ENCODE measurements at regions not wholly inside any gene's neighbourhood (a gene's known extent, or its start where the extent isn't known, plus 50 kb on each side); places are given as distances from the start of the nearest gene placed in this dataset.
"Not testable (repeated sequence)": the region's sequence is repeated elsewhere in the genome, so short reads cannot be mapped to it uniquely, and the experiment has no call there.

DNA sequence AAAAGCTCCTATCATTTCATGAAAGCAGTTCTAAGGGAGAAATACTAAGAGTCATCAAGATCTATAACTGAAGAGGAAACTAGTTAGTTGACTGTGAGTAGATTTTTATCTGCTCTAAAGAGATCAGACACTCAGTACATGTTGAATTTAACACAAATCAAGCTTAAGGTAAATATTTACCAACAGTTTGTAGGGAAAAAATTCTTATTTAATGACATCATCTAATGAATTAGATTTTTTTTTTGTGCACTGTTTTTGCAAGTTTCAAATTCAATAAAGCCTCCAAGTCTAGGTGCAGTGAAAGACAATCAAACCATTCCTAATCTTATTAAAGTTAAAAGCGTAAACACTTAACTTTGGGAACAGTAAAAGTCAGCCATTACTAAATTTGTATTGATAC lies 93.0 kb upstream of the PRKD1 start:
- no peaks in the 10 kb centered on the region for H3K79me2 ChIP-seq (ENCODE audit: low read length)
- H3K4me3 ChIP-seq (ENCODE audit: low read length) = no peak overlapping the region
- no peak overlapping the region for H2AFZ ChIP-seq (ENCODE audit: low read depth, low read length)
- H3K36me3 ChIP-seq (replicated peaks; ENCODE audit: low read depth, low read length) = no peaks in the 10 kb centered on the region
- no peak overlapping the region for H3K4me2 ChIP-seq (ENCODE audit: low read length)
- H3K27me3 ChIP-seq (ENCODE audit: low read depth, low read length) = no peaks in the 10 kb centered on the region
- H3K9ac ChIP-seq (ENCODE audit: low read length) = no peak overlapping the region
- H3K27ac ChIP-seq (ENCODE audit: low read length) = no peak overlapping the region
- TF ChIP-seq EZH2phosphoT487 (IDR thresholded peaks at IDR 0.05; ENCODE audit: low read depth) = no peak
- TF ChIP-seq, protein P1, sequence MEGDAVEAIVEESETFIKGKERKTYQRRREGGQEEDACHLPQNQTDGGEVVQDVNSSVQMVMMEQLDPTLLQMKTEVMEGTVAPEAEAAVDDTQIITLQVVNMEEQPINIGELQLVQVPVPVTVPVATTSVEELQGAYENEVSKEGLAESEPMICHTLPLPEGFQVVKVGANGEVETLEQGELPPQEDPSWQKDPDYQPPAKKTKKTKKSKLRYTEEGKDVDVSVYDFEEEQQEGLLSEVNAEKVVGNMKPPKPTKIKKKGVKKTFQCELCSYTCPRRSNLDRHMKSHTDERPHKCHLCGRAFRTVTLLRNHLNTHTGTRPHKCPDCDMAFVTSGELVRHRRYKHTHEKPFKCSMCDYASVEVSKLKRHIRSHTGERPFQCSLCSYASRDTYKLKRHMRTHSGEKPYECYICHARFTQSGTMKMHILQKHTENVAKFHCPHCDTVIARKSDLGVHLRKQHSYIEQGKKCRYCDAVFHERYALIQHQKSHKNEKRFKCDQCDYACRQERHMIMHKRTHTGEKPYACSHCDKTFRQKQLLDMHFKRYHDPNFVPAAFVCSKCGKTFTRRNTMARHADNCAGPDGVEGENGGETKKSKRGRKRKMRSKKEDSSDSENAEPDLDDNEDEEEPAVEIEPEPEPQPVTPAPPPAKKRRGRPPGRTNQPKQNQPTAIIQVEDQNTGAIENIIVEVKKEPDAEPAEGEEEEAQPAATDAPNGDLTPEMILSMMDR (IDR thresholded peaks at IDR 0.05; ENCODE audit: low read depth, low read length) = no peak
- H3K4me1 ChIP-seq (ENCODE audit: low read length) = no peaks in the 10 kb centered on the region
- no peaks in the 10 kb centered on the region for H4K20me1 ChIP-seq (ENCODE audit: insufficient read depth, low read length)
- H3K9me3 ChIP-seq (ENCODE audit: insufficient read depth, low read length) = peaks cover 6% of the 10 kb centered on the region; the same call in 1 of the 2 replicates

DNA sequence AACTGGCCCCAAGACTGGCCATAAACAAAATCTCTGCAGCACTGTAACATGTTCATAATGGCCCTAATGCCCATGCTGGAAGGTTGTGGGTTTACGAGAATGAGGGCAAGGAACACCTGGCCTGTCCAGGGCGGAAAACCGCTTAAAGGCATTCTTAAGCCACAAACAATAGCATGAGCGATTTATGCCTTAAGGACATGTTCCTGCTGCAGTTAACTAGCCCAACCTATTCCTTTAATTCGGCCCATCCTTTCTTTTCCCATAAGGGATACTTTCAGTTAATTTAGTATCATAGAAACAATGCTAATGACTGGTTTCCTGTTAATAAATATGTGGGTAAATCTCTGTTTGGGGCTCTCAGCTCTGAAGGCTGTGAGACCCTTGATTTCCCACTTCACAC lies 95.7 kb upstream of the PRKD1 start:
- H3K4me1 ChIP-seq (ENCODE audit: low read length); H3K4me2 ChIP-seq (ENCODE audit: low read length); H3K9me3 ChIP-seq (ENCODE audit: insufficient read depth, low read length): not testable (repeated sequence)

DNA sequence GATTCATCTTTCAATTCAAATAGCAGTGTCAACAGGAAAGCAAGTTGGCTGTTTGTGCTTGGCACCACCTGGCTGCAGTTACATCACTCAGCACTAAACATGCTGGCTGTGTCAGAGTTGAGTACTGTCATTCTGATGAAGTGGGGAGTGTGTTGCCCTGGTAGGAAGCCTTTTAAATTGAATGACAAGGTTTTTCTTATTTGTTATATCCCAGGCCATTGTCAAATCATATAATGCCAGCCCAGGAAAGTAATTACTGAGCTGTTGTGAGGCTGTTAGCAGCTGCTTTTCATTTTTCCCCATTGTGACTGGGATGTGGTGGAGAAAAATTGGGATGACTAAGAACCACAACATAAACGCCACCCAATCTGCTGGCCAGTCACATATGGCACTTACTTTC lies 106.5 kb upstream of the PRKD1 start:
- TF ChIP-seq EZH2phosphoT487 (IDR thresholded peaks at IDR 0.05; ENCODE audit: low read depth) = no peak
- TF ChIP-seq, protein P1 (IDR thresholded peaks at IDR 0.05; ENCODE audit: low read depth, low read length) = no peak
- Histone ChIP-seq H3K9ac (ENCODE audit: low read length) (no peak overlapping the region), H3K4me1 (ENCODE audit: low read length) (no peaks in the 10 kb centered on the region), H3K36me3 (replicated peaks; ENCODE audit: low read depth, low read length) (no peaks in the 10 kb centered on the region), H3K27ac (ENCODE audit: low read length) (no peak overlapping the region), H2AFZ (ENCODE audit: low read depth, low read length) (no peak overlapping the region), H3K4me3 (ENCODE audit: low read length) (no peak overlapping the region), H3K79me2 (ENCODE audit: low read length) (no peaks in the 10 kb centered on the region), H3K9me3 (ENCODE audit: insufficient read depth, low read length) (peaks cover 7% of the 10 kb centered on the region; the same call in 1 of the 2 replicates), H4K20me1 (ENCODE audit: insufficient read depth, low read length) (no peaks in the 10 kb centered on the region), H3K4me2 (ENCODE audit: low read length) (no peak overlapping the region), H3K27me3 (ENCODE audit: low read depth, low read length) (no peaks in the 10 kb centered on the region)

More for the DNA sequence above, 95.7 kb upstream of the PRKD1 start:
- not testable (repeated sequence) for H3K27ac ChIP-seq (ENCODE audit: low read length); H3K79me2 ChIP-seq (ENCODE audit: low read length); H4K20me1 ChIP-seq (ENCODE audit: insufficient read depth, low read length); H3K9ac ChIP-seq (ENCODE audit: low read length); H3K27me3 ChIP-seq (ENCODE audit: low read depth, low read length); H3K36me3 ChIP-seq (replicated peaks; ENCODE audit: low read depth, low read length); H2AFZ ChIP-seq (ENCODE audit: low read depth, low read length); H3K4me3 ChIP-seq (ENCODE audit: low read length)

DNA sequence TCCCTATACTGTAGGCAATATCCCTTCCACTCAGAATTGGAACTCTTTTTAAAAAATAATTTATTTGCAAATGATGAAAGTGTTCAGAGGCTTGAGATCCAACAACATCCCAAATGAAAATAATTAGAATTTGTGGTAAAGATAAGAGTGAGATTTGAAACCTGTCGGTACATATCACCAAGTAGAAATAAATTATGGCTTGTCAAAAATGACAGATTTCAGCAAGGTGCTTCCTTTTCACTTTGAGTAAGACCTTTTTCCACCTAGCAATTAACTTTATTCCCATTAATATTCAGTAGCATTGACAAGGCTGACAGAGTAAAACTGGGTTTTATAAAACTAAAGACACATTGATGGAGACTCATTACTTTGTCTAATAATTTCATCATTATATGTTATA lies 107.7 kb upstream of the PRKD1 start:
- no peaks in the 10 kb centered on the region for H3K36me3 ChIP-seq (replicated peaks; ENCODE audit: low read depth, low read length)
- no peak overlapping the region for H3K9ac ChIP-seq (ENCODE audit: low read length)
- no peaks in the 10 kb centered on the region for H3K9me3 ChIP-seq (ENCODE audit: insufficient read depth, low read length)
- H3K27me3 ChIP-seq (ENCODE audit: low read depth, low read length) = no peaks in the 10 kb centered on the region
- no peak overlapping the region for H3K27ac ChIP-seq (ENCODE audit: low read length)
- no peak overlapping the region for H3K4me3 ChIP-seq (ENCODE audit: low read length)
- no peaks in the 10 kb centered on the region for H3K4me1 ChIP-seq (ENCODE audit: low read length)
- no peaks in the 10 kb centered on the region for H3K79me2 ChIP-seq (ENCODE audit: low read length)
- no peaks in the 10 kb centered on the region for H4K20me1 ChIP-seq (ENCODE audit: insufficient read depth, low read length)
- no peak overlapping the region for H2AFZ ChIP-seq (ENCODE audit: low read depth, low read length)
- H3K4me2 ChIP-seq (ENCODE audit: low read length) = no peak overlapping the region
- TF ChIP-seq, protein P1 (IDR thresholded peaks at IDR 0.05; ENCODE audit: low read depth, low read length) = no peak
- no peak for TF ChIP-seq EZH2phosphoT487 (IDR thresholded peaks at IDR 0.05; ENCODE audit: low read depth)

DNA sequence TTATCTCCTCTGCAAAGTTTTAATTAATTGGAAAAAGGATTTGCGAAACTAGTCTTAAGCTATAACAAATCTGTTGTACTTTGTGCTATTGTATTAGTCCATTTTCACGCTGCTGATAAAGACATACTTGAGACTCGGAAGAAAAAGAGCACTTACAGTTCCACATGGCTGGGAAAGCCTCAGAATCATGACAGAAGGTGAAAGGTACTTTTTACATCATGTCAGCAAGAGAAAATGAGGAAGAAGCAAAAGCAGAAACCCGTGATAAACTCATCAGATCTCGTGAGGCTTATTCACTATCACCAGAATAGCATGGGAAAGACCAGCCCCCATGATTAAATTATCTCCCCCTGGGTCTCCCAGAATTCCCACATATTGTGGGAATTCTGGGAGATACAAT lies 118.1 kb upstream of the PRKD1 start:
- peaks cover 36% of the 10 kb centered on the region for H3K4me1 ChIP-seq (ENCODE audit: low read length)
- H4K20me1 ChIP-seq (ENCODE audit: insufficient read depth, low read length) = no peaks in the 10 kb centered on the region
- no peak for TF ChIP-seq EZH2phosphoT487 (IDR thresholded peaks at IDR 0.05; ENCODE audit: low read depth)
- TF ChIP-seq, protein P1 (IDR thresholded peaks at IDR 0.05; ENCODE audit: low read depth, low read length) = no peak
- no peaks in the 10 kb centered on the region for H3K79me2 ChIP-seq (ENCODE audit: low read length)
- H3K4me3 ChIP-seq (ENCODE audit: low read length) = peak overlapping the region; percentile 54
- H3K9me3 ChIP-seq (ENCODE audit: insufficient read depth, low read length) = no peaks in the 10 kb centered on the region
- peak overlapping the region; percentile 75 for H3K4me2 ChIP-seq (ENCODE audit: low read length)
- peak overlapping the region; percentile 43; the same call in 1 of the 2 replicates for H3K9ac ChIP-seq (ENCODE audit: low read length)
- H2AFZ ChIP-seq (ENCODE audit: low read depth, low read length) = peak overlapping the region; percentile 84; the same call in 1 of the 2 replicates
- H3K27ac ChIP-seq (ENCODE audit: low read length) = peak overlapping the region; percentile 83
- H3K36me3 ChIP-seq (replicated peaks; ENCODE audit: low read depth, low read length) = peaks cover 3% of the 10 kb centered on the region
- H3K27me3 ChIP-seq (ENCODE audit: low read depth, low read length) = no peaks in the 10 kb centered on the region

All from OCI-LY3 (cell line).